SH-SY5Y (cell line): ENCODE measurements at regions not wholly inside any gene's neighbourhood (a gene's known extent, or its start where the extent isn't known, plus 50 kb on each side); places are given as distances from the start of the nearest gene placed in this dataset.

ENCODE experiments used
- GATA2 ChIP-seq: IDR thresholded peaks from 2 replicates; pipeline ENCODE4 v1.6.1; 2011; ENCODE audit warnings: mild to moderate bottlenecking, low read depth, low read length
- GATA3 ChIP-seq: IDR thresholded peaks from 2 replicates; pipeline ENCODE4 v1.6.1; 2011; ENCODE audit warnings: low read depth, mild to moderate bottlenecking, low read length, moderate library complexity

GRCh38 chr6:78614961-78615360 is 252.4 kb upstream of the IRAK1BP1 start:
- TF ChIP-seq GATA2 (no peak), GATA3 (no peak)
